ENCODE measurements at regions not wholly inside any gene's neighbourhood (a gene's known extent, or its start where the extent isn't known, plus 50 kb on each side); places are given as distances from the start of the nearest gene placed in this dataset.

GRCh38 chr2:15726321-15727057, 134.8 kb downstream of the DDX1 start:
- TF ChIP-seq, protein P1, sequence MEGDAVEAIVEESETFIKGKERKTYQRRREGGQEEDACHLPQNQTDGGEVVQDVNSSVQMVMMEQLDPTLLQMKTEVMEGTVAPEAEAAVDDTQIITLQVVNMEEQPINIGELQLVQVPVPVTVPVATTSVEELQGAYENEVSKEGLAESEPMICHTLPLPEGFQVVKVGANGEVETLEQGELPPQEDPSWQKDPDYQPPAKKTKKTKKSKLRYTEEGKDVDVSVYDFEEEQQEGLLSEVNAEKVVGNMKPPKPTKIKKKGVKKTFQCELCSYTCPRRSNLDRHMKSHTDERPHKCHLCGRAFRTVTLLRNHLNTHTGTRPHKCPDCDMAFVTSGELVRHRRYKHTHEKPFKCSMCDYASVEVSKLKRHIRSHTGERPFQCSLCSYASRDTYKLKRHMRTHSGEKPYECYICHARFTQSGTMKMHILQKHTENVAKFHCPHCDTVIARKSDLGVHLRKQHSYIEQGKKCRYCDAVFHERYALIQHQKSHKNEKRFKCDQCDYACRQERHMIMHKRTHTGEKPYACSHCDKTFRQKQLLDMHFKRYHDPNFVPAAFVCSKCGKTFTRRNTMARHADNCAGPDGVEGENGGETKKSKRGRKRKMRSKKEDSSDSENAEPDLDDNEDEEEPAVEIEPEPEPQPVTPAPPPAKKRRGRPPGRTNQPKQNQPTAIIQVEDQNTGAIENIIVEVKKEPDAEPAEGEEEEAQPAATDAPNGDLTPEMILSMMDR (IDR thresholded peaks at IDR 0.05; ENCODE audit: borderline replicate concordance, insufficient read depth, low read depth, low read length): no peak
- H3K4me3 ChIP-seq (ENCODE audit: low read depth, low read length): no peak overlapping the region

DNA sequence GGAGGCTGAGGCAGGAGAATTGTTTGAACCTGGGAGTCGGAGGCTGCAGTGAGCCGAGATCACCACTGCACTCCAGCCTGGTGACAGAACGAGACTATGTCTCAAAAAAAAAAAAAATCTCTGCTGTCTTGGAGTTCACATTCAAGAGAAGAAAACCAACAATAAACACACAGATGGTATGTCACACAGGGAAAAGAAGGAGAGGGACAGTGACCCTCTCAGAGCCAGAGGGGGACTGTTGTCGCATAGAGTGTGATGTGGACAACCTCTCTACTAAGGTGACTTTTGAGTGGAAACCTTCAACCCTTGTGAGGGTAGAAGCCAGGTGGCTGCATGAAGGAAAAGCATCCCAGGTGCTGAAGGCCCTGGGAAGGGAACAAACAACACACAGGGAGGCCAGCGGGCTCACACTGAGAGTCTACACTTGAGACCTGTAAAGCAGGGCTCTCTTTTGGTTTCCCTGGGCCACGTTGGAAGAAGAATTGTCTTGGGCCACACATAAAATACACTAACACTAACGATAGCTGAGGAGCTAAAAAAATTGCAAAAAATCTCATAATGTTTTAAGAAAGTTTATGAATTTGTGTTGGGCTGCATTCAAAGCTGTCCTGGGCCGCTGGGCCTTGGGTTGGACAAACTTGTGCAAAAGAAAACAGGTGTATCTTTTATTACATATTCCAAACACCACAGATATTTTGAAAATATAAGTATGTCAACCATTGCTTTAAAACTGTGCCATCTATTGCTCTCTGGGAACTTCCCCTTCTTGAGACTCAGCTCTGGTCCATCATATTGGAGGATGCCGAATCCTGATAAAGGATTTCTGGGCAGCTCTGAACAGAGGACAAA, 136.0 kb downstream of the DDX1 start:
- TF ChIP-seq, protein P1 (IDR thresholded peaks at IDR 0.05; ENCODE audit: borderline replicate concordance, insufficient read depth, low read depth, low read length): no peak

DNA sequence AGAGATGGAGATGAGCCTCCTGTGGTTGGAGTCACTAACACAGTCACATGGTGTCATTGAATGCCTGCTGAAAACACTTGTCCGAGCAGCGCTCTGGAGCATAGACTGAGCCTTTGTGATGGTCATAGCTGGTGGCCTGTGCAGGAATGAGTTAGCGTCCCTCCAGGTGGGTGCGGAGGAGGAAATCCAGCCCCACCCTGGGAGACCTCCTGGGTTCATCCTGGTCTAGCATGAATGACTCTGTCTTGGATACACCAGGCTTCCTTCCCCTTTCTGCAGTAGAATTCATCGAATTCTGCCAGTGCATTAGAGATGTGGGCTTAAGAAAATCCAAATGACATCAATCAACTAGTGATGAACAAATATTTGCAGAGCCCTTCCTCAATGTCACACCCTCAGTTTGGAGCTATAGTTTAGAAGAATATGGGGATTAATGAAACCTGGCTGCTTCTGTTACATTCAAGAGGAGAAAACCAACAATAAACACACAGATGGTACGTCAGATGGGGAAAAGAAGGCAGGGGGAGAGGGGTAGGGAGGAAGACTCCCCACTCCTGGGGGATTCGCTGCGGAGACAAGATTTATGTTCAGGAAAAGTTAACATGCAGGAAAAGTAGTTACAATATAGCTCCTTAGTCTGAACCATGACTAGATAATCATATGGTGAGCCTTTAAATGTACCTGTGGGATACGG, 136.7 kb downstream of the DDX1 start:
- TF ChIP-seq, protein P1 (IDR thresholded peaks at IDR 0.05; ENCODE audit: borderline replicate concordance, insufficient read depth, low read depth, low read length): no peak
- no peak overlapping the region for H3K4me3 ChIP-seq (ENCODE audit: low read depth, low read length)

More for the DNA sequence above, 136.0 kb downstream of the DDX1 start:
- H3K4me3 ChIP-seq (ENCODE audit: low read depth, low read length): no peak overlapping the region

DNA sequence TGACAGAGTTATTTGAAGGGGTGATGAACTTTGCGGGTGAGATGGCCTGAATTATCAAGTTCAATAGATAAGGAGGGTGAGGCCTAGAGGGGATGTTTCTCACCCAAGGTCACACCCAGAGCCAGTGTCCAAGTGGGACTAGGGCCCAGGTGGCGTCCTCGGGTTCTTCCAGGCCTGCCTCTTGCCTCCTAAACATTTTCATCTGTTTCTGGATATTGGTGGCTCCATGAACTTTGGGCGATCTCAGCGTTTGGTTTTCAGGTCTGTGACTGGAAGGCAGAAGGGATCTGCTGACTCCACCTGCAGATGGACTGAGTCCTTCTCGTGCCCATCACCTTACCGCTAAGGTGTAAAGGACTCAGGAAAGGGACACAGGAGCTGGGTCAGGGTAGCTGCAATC, 137.3 kb downstream of the DDX1 start:
- no peak overlapping the region for H3K4me3 ChIP-seq (ENCODE audit: low read depth, low read length)
- TF ChIP-seq, protein P1 (IDR thresholded peaks at IDR 0.05; ENCODE audit: borderline replicate concordance, insufficient read depth, low read depth, low read length): no peak

GRCh38 chr2:15729709-15730544, 138.3 kb downstream of the DDX1 start:
- H3K4me3 ChIP-seq (ENCODE audit: low read depth, low read length): no peak overlapping the region
- TF ChIP-seq, protein P1 (IDR thresholded peaks at IDR 0.05; ENCODE audit: borderline replicate concordance, insufficient read depth, low read depth, low read length): no peak

DNA sequence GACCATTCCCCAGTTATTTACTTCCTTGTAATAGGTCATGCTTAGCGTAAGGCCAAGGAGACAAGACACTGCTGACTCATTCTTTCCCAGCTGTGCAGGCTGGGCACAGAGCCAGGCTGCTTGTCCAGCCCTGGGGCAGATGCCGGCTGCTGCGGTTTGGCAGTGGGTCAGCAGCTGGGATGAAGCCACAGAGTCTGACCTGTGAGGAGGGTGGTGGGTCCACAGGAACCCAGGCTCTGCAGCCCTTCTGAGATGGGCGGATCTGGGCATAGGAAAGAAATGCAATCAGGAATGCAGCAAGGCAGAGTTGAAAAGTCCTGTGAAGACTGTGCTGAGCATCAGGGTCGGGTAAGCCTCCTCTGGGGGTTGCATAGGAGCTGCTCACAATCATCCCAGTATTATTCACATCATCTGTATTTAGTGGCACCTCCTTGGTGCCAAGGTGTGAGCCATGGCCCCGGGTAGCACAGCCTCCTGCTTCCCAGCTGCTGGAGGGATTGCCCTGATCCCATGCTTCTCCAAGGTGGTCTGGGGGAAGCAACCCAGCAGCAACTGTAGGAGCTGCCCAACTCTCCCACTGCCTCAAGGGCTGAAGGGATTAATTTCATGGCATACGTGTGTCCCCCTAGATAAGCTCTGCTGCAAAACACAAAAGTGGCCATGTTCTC, 139.0 kb downstream of the DDX1 start:
- TF ChIP-seq, protein P1 (IDR thresholded peaks at IDR 0.05; ENCODE audit: borderline replicate concordance, insufficient read depth, low read depth, low read length): no peak
- no peak overlapping the region for H3K4me3 ChIP-seq (ENCODE audit: low read depth, low read length)

All from GM12875 (cell line).